ENCODE measurements at regions not wholly inside any gene's neighbourhood (a gene's known extent, or its start where the extent isn't known, plus 50 kb on each side); places are given as distances from the start of the nearest gene placed in this dataset.

GRCh38 chr6:12522347-12522746, 194.2 kb upstream of the PHACTR1 start:
- TF ChIP-seq POLR2A (IDR thresholded peaks at IDR 0.05) (no peak), CTCF (IDR thresholded peaks at IDR 0.05) (no peak)

All from testis (tissue), 2 donors.